Medulla oblongata (tissue), 1 donor: ENCODE measurements at regions not wholly inside any gene's neighbourhood (a gene's known extent, or its start where the extent isn't known, plus 50 kb on each side); places are given as distances from the start of the nearest gene placed in this dataset.
A peak's percentile ranks its signal among the peaks of the same experiment; 100 is the strongest.

Experiments used
- DNase-seq: peaks from one replicate; pipeline ENCODE4 v3.0.0-alpha.2; 2015; ENCODE audit errors: extremely low spot score

- DNase-seq: peak; percentile 67
Observed at GRCh38 chr2:121095257-121096080, 189.5 kb downstream of the TFCP2L1 start.

GRCh38 chr2:121096611-121097010, 188.4 kb downstream of the TFCP2L1 start:
- no peak for DNase-seq

- no peak for DNase-seq
Observed at GRCh38 chr2:121098556-121098955, 186.4 kb downstream of the TFCP2L1 start.

DNA sequence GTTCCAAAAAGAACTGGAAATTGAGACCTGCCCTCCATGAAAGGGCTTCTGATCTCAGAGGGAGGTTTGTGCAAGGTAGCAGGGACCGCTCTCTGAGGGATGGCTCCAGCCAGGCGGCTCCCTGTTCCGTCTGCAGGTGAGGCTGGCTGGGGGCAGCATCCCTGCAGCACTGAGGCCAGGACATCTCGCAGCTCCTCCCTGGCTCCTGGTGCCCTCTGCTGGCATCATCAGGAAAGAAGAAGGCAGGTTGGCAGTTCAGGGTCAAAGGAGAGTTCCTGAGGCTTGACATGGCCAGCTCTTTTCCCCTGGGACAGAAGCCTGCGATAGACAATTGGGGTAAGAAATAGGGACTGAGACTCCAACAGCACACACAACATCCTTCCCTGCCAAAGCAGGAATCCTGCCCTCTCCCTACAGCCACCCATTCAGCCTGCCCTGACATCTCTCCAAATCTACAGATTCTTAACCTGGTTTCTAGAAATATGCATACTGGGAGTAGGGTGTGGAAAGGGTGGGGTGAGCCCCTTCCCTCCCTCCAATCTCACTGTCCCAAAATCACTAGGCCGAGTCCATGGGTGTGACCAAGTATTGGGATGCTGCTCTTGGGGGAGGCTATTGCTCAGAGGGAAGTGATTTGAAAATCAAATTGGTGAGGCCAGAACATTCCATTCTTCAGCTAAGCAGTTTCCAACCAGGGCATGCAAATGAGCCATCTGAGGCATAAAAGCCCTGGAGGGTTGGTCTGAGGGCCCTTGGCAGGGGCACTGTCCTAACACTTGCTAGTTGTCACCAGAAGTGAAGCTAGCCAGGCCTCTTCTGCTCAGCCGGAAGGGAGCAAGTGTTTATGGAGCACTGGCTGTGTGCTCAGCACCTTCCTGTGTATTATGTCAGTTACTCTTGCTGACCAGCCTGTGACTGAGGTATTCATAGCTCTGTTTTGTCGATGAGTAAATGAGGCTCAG, 185.4 kb downstream of the TFCP2L1 start:
- peak; percentile 47 for DNase-seq

DNA sequence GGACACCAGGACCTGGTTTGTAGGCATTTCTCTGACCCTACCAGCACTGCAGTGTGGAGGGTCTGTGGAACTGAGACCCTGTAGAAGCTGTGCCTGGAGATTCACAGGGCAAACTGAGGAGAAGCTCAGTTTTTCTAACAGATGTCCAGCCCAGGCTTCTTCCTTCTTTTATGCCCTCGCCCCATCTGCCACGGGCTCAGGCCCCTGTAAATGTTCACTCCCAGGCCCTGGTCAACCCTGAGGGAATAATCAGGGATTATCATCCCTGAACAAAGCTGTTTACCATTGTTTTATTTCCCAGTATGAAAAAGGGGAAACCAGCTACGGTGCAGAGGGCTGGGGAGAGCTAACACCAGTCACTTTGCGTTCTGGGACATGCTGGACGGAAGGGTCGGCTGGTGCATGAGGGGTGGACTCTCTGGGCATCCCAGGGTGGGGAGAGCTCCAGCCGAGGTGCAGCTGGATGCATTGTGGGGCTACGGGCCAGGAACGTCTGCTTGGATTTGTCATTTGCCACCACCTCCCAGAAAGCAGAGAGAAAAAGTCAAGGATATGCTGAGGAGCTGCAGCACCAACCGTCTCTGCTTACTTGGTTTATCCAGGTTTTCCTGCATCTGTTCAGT, 183.8 kb downstream of the TFCP2L1 start:
- DNase-seq: no peak

DNA sequence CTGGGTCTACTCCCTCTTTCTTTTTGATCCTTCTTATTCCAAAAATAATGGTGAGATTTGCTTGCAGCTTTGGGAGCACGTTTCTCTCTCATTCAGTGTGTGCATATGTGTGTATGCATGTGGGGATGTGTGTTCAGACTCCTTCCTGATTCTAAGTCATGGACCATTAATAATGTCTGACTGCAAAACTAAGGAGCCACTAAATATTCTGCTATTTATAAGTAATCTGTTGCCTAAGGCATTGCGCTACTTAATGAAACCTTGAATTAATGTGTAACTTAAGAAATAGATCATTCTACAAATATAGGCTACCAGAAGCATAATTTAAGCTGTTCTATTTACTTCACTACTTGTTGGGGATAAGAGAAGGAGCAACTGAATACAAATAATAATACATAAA, 182.1 kb downstream of the TFCP2L1 start:
- no peak for DNase-seq

DNA sequence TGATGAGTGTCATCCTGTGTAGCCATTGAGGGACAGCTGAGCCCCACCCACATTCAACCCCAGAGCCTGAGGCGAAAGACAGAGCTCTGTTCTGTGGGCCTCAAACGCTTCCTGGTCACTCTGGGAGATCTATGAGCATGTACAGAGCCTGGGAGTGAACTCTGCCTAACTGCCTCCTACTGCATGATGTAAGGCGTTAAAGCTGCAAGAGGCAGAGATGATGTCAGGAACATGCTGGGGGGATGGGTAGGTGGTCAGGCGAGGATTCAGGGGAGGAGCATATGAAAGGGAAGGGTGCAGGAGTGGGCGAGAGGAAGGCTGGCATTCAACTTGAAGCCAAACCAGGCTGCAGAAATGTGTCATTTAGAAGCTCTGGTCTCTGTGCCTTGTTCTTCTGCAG, 181.0 kb downstream of the TFCP2L1 start:
- DNase-seq: no peak

DNA sequence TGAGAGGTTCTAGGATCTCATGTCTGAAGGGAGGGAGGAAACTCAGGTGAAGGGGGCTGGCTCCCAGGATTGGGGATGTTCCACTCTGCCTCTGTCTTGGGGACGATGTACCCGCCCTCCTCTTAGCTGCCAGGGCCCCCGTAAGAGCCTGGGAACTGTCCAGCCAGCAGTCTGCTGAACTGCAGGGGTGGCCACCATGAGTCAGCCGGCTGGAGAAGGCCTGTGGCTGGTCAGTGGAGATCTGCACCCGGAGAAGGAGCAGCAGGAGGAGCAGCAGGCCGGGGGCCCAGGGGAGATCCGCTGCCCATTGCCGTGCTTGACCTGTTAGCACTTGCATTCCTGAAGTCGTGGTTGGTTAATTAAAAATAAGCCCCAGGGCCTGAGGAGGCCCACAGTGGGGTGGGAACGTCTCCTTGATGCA, 180.3 kb downstream of the TFCP2L1 start:
- no peak for DNase-seq

- no peak for DNase-seq
Observed at GRCh38 chr2:121110924-121111323, 174.1 kb downstream of the TFCP2L1 start.

GRCh38 chr2:121118951-121119350, 166.1 kb downstream of the TFCP2L1 start:
- DNase-seq: no peak

DNA sequence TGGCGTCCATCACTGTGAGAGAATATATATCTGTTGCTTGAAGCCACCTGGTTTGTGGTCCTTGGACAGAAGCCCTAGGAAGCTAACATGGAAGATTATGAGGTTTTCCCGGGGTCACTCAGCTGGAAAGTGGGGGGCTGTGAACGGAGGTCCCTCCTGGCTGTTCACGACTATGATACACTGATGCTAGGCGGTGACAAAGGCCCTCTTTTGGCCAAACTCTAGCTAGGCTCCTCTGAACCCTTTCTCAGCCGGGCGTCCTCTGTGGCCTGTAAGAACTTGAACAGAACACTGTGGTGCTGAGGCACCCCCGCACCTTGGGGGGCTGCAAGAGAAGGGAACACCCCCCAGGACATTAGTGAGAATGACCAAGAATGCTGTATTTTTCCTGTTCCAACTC, 164.6 kb downstream of the TFCP2L1 start:
- no peak for DNase-seq

- no peak for DNase-seq
Observed at GRCh38 chr2:121120991-121121390, 164.0 kb downstream of the TFCP2L1 start.

GRCh38 chr2:121121661-121122060, 163.3 kb downstream of the TFCP2L1 start:
- no peak for DNase-seq

- DNase-seq: no peak
Observed at GRCh38 chr2:121123268-121123667, 161.7 kb downstream of the TFCP2L1 start.

DNA sequence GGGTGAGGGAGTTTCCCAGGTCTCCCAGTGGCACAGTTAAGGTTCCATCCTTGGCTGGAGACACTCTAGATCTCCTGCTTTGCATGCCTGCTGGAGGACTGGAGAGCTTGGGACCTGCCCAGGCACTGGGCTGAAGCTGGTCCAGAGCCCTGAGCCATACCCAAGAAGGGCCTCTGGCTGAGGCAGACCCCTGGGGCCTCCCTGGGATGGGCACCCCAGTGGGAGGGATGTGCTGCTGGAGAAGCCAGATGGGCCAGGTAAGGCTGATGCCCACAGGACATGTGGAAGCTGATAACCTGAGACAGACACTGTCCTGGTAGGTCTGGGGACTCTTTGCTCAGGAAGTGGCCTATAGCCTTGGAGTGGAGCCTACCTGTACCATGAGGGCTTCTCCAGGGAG, 160.7 kb downstream of the TFCP2L1 start:
- no peak for DNase-seq

- no peak for DNase-seq
Observed at GRCh38 chr2:121125350-121125749, 159.7 kb downstream of the TFCP2L1 start.

- DNase-seq: peak; percentile 63
Observed at GRCh38 chr2:121128741-121129659, 156.0 kb downstream of the TFCP2L1 start.

DNA sequence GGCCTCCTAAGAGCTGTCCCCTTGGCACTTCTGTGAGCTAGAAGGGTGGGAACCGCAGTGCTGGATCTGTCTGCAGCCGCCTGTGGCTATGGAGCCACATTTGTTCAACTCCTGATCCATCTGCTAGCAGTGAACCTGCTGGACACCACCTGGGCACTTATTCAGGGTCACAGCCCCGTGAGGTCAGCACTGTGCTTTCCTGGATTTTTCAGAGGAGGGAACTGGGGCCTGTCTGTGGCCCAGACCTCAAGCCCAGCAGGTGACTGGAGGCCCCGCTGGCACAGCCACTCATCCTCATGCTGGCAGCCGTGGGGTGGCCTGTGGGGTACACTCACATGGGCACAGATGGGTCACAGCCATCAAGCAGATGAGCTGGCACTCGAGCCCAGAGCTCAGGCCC, 155.3 kb downstream of the TFCP2L1 start:
- no peak for DNase-seq

GRCh38 chr2:121130301-121130850, 154.6 kb downstream of the TFCP2L1 start:
- DNase-seq: no peak

DNA sequence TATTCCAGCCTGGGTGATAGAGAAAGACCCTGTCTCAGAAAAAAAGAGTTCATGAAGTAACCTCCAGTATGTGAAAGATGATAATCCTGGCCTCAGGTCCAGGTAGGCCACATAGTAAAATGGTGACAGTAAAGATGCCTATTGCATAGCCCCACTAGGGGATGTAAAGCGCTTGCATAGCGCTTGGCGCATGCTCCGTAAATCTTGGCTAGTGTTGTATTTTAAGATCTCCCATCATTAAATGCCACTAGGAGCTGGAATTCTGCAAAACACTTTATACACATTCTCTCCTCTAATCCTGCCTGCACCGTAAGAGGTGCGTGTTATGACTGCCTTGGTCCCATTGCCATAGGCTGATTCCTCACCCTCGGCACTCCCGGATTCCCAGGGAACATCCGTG, 153.6 kb downstream of the TFCP2L1 start:
- DNase-seq: no peak
